Suppressor macrophage (primary cell): ENCODE measurements at regions not wholly inside any gene's neighbourhood (a gene's known extent, or its start where the extent isn't known, plus 50 kb on each side); places are given as distances from the start of the nearest gene placed in this dataset.
"Not testable (repeated sequence)": the region's sequence is repeated elsewhere in the genome, so short reads cannot be mapped to it uniquely, and the experiment has no call there.

Source experiments
- DNase-seq, 4 experiments: peaks; one replicate each; pipeline ENCODE4 v3.0.0-alpha.2; 2020 to 2022

DNA sequence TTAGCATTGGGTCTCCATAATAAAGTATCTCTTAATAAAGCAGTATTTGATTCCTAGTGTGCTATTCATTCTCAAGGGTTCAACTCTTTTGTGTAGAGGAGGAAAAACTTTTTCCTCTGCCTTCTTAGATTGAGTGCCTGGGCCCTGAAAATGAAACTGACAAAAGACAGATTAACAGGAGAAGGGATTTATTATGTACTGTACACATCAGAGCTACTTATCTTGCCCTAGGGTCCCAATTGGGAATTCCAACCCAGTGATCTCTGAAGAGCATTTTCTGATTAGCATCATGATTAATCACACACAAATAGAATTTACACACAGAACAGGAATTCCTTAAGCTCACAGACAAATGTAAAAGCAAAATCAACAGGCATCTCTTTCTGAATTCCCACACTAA, 128.9 kb downstream of the CD164 start:
- DNase-seq, result no peak

DNA sequence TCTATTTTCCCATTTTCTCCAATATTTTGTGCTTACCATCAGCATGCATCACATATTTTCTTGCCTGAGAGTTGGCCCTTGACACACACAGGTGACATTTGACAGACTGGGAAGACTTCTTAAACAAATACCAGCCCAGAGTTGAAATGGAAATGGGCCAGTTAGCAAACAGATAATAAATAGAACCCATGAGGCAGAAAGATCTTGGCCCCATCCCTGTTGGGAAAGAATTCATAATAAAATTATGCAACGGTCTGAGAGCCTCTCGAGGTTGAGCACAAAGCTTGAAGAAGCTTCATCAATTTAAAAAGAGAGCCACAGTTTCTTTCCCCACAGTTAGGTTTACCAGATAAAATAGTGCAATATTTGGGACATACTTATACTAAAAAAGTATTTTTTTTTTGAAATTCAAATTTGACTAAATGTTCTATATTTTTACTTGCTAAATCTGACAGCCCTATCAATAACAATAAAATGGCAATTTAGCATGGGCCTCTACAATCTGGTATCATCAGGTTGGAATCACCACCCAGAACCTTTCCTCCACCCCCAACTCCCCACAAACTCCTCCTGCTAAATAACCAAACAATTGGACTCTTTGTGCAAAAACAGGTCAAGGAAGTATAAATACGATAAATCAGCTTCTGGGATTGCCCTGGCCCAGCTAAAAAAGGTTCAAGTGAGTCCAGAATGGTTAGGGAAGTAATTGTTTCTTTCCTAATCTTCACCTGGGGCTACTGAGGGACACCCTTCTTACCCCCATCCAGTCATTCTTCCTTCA, 129.8 kb downstream of the CD164 start:
- DNase-seq, result no peak

DNA sequence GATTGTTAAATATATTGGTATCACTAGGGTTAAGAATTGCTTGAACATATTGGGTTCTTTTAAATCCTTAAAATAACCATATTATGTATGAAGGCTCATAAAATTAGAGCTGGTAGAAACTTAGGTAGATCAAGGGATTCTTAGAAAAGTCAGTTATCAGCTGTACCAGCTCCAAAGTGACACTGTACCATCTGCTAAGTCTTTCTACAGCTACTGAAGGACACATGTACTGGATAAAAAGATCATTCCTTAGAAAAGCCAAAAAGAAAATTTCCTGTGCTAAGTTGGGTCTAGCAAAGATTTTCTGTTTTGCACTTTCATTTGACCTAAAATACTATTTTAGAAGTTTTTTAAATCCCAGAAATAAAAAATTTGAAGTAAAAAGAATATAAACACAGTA, 130.4 kb downstream of the CD164 start:
- no peak for DNase-seq

DNA sequence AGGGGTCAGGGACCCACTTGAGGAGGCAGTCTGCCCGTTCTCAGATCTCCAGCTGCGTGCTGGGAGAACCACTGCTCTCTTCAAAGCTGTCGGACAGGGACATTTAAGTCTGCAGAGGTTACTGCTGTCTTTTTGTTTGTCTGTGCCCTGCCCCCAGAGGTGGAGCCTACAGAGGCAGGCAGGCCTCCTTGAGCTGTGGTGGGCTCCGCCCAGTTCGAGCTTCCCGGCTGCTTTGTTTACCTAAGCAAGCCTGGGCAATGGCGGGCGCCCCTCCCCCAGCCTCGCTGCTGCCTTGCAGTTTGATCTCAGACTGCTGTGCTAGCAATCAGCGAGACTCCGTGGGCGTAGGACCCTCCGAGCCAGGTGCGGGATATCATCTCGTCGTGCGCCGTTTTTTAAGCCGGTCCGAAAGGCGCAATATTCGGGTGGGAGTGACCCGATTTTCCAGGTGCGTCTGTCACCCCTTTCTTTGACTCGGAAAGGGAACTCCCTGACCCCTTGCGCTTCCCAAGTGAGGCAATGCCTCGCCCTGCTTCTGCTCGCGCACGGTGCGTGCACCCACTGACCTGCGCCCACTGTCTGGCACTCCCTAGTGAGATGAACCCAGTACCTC, 131.6 kb downstream of the CD164 start:
- DNase-seq, result not testable (repeated sequence)

DNA sequence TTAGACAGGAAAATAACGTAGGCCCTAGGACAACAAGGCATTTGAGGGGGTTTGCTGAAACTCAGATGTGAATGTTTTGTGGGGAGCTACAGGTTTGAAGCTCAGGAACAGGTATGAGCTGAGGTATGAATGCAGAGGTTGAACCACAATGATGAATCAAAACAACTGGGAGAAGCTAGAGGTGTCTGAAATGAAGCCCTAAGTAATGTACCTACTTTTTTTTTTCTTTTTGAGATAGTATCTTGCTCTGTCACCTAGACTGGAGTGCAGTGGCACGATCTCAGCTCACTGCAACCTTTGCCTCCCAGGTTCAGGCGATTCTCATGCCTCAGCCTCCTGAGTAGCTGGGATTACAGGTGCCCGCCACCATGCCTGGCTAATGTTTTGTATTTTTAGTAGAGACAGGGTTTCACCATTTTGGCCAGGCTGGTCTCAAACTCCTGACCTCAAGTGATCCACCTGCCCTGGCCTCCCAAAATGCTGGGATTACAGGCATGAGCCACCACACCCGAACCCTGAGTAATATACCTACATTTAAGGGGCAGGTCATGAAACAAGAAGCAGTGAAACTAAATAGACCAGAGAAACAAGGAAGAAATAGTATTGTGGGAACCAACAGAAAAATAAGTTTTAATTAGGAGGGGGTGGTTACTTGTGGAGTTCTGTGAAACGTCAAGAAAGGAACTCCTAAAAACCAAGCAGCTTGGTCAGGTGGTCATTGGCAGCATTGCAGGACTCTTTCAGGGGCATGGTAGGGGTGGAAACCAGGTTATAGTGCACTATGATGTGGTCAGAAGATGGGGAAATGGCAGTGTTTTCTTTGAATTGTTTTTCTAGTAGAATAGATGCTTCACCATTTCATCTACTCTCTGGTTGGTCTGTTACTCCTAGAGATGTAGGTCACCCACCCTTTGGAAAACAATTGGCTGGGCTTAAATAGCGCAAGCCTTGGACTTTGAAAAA, 138.1 kb downstream of the CD164 start:
- peak; percentile 15 to 60 (median 33) for DNase-seq

DNA sequence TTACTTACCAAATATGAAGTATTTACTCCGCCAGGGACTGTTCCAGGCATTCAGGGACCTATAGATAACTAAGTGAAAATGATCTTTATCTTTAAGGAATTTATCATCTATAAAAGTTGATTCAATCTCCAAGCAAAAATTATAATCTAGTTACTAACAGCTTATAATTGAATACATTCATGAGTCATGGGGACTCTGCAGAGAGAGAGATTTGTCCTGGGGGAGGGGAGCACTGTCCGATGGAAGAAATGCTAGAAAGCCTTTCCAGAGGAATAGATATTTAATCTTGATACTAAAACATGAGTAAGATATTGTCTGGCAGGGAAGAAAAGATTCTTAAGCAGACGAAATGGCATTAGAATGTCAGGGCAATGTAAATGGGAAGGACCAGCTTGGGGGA, 139.3 kb downstream of the CD164 start:
- no peak for DNase-seq

DNA sequence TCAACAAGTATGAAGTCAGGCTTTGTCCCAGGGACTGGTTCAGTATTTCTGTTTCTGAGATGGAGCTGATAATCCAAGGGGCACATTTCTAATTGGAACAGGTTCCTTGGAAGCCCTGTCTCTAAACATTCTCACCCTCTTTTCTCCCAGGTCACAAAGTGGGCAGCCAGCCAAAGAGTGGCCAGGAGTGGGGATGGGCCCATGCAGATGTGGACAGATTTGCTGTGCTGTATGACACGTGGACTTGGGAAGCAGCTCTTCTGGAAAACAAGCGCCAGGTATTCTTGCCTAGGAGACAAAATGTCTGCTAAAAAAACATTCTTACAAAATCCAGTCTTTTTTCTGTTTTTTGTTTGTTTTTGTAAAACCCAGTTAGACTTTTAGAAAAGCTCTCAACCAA, 140.2 kb downstream of the CD164 start:
- no peak for DNase-seq

DNA sequence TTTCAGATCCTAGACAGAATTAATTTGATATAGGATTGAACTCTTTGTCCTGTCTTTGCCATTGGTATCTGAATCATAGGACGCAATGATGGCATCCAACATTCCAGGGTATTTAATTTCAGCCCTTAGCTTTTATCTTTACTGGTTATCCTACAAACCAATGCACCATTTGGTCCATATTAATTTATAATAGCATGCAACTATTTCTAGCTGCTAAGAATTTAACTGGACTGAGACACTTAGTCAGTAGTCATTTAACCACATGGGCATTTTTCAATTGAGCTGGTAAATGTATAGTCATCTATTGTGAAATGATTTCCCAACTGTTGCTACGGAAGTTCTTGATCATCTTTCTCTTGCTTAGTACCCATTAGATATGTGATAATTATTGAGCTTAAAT, 141.1 kb downstream of the CD164 start:
- peak; percentile 23 to 90 (median 72) for DNase-seq

DNA sequence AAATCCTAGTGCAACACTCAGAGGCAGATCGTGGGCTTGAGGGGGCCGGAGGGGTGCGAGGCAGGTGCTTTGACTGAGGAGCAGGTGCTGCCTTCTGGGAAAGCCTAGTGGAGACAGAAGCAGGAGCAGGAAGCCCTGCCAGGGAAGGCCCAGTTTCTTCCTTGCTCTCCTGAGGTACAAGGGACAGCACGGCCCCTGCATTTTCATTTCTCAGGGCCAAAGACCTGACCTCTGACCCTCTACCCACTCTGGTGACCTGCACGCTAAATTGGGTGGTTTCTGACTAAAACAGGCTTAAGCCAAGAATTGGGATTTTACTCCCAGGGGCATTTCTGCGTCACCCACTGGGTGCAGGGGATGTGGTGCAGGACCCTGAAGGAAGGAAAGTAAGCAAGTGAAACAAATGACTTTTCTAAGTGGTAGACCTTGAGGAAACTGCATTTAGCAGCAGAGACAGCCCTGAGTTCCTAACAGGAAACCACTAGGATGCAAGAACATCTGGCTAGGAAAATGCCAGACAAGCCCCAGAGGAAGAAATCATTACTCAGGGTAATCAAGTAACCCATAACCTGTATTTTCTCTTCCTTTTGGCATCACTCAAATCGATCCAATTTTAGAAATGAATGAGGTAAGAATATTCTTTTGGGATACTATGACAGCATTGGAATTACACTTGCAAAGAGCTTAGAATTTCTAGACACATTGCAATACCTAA, 141.7 kb downstream of the CD164 start:
- peak in 3 of 4 experiments; percentile 31 to 43 (median 41) for DNase-seq

DNA sequence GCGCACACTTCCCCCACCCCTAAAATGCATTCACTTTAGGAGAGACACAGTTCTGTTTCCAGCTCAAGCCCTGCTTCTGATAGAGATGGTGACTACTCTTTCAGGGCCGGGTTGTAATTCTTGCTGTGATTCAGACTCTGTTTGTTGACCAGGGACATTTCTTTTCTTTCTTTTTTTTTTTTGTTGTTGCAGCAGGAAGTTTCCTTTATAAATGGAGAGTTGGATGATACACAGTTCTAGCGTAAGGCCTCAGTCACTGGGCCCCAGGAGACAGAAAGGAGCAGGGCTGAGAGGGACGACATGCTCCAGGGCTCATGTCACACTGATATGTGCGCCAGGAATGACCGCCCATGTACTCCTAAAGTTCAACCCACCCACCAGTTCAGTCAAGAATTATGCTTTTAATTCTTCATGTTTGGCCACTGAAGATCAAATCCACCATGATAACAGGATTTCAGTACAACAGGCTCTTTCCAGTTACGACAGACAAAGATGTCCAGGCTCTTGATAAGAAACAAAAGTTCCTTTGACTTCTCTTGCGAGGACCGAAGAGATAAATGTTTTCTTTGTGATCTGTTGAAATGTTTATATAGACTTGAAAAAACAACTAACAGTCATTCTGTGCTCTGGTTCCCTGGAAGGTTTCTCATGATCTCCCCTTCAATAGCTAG, 142.5 kb downstream of the CD164 start:
- DNase-seq, result peak in 2 of 4 experiments; percentile 9 to 46

DNA sequence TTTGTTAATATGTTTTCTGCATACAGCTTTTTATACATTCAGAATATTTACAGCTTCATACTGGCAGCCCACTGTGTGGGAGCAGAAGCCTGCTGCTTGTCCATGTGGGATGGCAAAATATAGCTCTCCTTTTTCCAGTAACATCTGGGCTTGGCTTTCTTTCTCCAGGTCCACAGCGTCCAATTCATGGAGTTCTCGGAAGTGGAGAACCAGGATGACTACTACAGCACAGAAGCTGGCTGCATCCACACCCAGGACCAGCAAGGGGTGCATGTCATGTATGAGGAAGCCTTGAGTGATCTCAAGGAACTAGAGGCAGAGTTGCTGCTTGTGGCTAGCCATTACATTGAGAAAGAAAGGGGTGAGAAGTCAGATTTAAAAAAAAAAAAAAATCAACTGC, 143.1 kb downstream of the CD164 start:
- peak; percentile 63 to 85 (median 80) for DNase-seq

DNA sequence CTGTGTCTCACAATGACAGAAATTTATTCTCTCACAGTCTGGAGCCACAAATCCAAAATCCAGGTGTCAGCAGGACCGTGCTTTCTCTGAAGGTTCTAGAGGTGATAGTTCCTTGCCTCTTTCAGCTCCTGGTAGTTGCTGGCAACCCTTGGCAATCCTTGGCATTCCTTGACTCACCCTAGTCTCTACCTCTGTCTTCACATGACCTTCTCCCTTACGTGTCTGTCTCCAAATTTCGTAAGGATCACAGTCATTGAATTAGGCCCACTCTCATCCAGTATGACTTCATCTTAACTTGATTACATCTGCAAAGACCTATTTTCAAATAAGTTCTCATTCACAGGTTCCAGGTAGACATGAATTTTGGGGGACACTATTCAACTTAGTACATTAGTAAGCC, 143.1 kb downstream of the CEP57L1 start:
- peak; percentile 35 to 78 (median 62) for DNase-seq

DNA sequence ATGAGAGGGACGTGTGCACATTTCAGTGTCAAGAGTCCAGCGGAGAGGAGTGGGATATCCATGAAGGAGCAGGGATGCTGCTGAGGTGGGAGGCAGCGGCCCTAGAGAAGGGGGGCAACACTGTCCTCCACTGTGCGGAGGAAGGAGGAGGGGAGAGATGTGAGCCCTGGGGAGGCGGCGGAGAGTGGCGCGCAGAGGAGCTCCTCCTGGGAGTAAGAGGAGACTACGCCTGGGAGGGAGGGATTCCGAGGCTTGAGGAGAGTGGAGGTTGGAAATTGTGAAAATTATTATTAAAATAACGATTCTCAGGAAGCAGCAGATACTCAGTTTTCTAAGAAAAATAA, 142.7 kb downstream of the CEP57L1 start:
- no peak for DNase-seq

DNA sequence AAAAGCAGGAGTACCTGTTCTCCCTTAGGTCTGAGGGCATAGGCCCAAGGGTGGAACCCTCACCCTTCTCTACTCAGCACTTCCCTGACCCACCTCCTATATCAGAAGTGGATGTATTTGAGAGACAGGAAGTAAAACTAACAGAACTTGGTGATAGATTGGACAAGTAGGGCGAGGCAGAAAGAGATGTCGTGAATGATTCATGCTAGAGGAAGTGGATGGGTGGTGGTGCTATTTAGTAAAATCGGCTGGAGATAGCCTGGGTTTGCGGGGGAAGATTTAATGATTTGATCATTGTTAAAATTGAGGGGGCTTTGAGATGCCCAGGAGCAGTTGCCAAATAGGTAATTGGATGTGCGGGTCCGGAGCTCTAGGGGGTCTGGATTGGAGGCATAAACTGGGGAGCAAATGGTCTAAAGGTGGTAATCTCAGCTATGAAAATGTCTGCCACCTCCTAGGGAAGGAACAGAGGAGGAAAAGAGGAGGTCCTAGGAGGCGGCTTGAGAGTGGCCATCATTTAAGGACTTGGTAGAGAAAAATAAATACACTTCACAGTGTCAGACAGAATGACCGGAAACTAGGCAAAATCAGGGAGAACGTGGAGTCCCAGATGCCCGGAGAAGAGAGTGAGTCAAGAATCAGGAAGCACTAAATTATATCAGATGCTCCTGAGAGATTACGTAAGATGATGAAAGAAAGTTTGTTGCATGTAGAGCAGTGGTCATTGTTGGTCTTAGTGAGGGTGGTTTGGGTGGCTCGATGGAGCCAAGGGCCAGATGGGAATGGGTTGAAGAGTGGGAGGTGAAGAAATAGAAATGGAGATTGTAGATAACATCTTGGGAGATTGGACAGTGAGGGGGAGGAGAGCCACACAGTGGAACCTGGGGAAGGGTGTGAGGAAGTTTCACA, 142.0 kb downstream of the CEP57L1 start:
- peak; percentile 58 to 84 (median 72) for DNase-seq

DNA sequence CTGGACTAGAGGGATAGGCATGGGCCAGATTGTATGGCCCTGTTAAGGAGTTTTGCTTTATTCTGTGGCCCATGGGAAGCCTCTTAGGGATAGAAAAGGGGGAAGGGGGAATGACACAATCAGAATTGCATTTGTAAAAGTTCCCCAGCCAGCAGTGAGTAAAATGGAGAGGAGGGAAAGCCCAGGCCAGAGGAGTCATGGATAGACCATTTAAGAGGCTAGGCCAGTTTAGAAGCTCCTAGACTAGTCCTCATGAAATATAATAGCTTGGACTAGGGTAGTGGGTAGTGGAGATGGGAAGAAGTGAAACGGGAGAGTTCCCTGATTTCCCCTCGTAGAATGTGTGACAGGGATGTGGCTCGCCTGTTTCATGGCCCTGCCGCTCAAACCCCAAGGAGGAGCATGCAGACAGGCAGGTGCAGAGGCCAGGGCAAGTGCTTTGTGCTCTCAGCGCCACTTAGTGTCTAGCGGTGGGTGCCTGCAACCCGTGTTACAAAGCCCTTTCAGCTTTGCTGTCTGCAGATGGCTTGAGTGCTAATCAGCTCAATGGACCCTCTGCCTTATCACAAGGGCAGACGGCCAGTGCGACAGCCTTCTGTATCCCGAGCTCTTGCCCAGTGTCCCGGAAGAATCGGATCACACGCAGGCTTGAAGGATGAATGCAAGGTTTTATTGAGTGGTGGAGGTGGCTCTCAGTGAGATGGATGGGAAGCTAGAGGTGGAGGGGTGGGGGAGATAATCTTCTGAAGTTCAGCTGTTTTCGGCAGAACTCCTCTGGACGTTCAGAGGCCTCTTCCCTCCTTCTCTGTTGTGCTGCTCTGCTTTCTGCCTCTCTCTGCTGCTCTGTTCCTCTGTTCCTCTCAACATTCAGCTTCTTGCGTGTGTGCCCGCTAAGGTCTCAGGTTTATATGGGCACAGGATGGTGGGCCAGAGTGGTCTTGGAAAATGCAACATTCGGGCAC, 141.1 kb downstream of the CEP57L1 start:
- DNase-seq, result peak in 3 of 4 experiments; percentile 36 to 55 (median 37)

DNA sequence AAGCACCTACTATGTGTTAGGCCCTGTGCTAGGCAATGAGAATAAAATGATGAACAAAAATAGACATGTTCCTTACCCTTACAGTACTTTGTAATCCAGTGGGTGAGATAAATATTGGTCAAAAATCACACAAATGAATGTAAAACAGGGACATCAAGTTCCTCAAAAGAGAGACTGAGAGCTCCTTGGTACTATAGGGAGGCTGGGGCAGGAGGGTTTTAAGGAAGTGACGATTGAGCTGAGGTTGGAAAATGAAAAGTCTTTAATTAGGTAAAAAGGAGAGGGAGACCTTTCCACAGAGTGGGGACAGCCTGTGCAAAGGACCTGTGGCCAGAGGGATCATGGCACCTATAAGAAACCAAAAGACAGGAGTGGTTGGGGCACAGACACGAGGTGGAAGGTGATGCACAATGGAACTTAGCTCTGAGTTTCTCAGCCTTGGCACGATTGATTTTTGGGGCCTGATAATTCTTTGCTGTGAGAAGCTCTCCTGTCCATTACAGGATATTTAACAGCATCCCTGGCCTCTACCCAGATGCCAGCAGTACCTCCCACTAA, 140.3 kb downstream of the CEP57L1 start:
- DNase-seq, result peak in 3 of 4 experiments; percentile 40 to 54 (median 54)

DNA sequence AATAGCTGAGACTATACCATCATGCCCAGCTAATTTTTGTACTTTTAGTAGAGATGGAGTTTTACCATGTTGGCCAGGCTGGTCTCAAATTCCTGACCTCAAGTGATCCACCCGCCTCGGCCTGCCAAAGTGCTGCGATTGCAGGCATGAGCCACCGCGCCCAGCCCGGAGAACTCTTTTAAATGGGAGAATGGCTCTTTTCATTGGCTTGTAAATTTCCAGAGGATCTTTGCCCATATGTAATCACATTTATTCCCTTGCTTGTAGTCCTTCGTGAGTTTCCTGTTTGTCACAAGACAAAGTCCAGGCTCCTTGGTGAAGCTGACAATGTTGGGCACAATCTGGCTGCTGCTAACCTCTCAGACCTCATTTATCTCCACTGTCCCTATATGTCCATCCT, 135.1 kb downstream of the CEP57L1 start:
- no peak for DNase-seq

DNA sequence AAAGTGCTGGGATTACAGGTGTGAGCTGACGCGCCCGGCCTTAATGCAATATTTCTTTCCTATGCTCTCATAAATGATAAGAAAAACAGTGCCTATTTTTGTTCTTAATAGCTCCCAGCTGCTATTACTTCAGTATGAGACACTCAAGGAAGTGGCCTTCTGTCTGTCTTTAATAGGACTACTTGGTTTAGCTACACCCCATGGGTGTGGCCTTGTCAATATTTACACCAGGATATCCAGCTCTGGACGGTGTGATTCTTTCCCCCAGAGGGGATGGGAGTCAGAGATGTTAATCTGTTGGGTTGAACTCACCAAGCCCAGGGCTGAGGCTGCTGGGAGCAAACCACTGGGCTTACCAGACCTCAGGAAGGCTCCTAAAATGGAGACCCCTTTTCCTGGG, 134.2 kb downstream of the CEP57L1 start:
- DNase-seq, result no peak

DNA sequence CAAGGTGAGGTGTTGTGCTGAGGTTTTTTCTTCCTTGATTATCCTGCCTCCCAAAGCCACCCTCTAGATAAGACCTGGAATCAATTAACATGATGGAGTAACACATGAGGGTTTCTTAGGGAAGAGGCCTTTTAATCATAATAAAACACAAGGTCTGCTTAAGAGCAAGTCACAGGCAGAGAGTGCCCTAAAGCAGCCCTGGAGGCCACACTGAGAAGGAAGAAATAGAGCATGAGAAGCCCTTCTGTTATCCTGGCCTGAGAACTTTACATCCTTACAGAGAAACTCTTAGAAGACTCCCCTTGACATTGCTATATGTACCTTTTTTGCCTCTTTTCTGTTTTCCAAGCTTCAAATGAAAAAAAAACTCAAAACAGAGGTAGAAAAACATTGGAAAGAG, 132.3 kb downstream of the CEP57L1 start:
- DNase-seq, result no peak
